PFSK-1 (cell line): ENCODE measurements at regions not wholly inside any gene's neighbourhood (a gene's known extent, or its start where the extent isn't known, plus 50 kb on each side); places are given as distances from the start of the nearest gene placed in this dataset.

Experiments
- FOXP2 ChIP-seq: optimal IDR thresholded peaks from 2 replicates; pipeline ENCODE3; 2011; ENCODE audit warnings: borderline replicate concordance, control low read depth, inconsistent platforms; ENCODE audit not compliant: insufficient read depth; ENCODE audit errors: extremely low read length, extremely low read depth
- POLR2AphosphoS5 ChIP-seq: IDR thresholded peaks from 2 replicates; pipeline ENCODE4 v1.6.1; 2012; ENCODE audit warnings: low read depth, mild to moderate bottlenecking, control low read depth, low read length, moderate library complexity
- SIN3A ChIP-seq: IDR thresholded peaks from 2 replicates; pipeline ENCODE4 v1.6.1; 2012; ENCODE audit warnings: mild to moderate bottlenecking, low read length, moderate library complexity, borderline replicate concordance; ENCODE audit not compliant: insufficient read depth
- TAF1 ChIP-seq: IDR thresholded peaks from 2 replicates; pipeline ENCODE4 v1.6.1; 2012; ENCODE audit warnings: low read length, control low read depth, borderline replicate concordance; ENCODE audit not compliant: insufficient read depth

GRCh38 chr2:220662431-220662830, 909.7 kb downstream of the EPHA4 start:
- no peak for TF ChIP-seq POLR2AphosphoS5
- no peak for TF ChIP-seq TAF1
- no peak for TF ChIP-seq SIN3A
- TF ChIP-seq FOXP2, result no peak
